Trophoblast cell (in vitro differentiated cells and primary cell): ENCODE measurements at regions not wholly inside any gene's neighbourhood (a gene's known extent, or its start where the extent isn't known, plus 50 kb on each side); places are given as distances from the start of the nearest gene placed in this dataset.
"Not testable (repeated sequence)": the region's sequence is repeated elsewhere in the genome, so short reads cannot be mapped to it uniquely, and the experiment has no call there.

Experiments used
- DNase-seq, 2 donors: peaks; one replicate each; pipeline ENCODE4 v3.0.0-alpha.2; 2016
- H2AFZ ChIP-seq: 2 replicates; pipeline ENCODE4 v1.6.1; 2013; ENCODE audit warnings: low read length, moderate library complexity, mild to moderate bottlenecking; ENCODE audit not compliant: insufficient read depth, poor library complexity
- H2AK5ac ChIP-seq: 2 replicates; pipeline ENCODE4 v1.6.1; 2013; ENCODE audit warnings: mild to moderate bottlenecking, low read length
- H2BK120ac ChIP-seq: 2 replicates; pipeline ENCODE4 v1.6.1; 2013; ENCODE audit warnings: low read length, mild to moderate bottlenecking, moderate library complexity; ENCODE audit not compliant: insufficient read depth, poor library complexity
- H2BK12ac ChIP-seq: 2 replicates; pipeline ENCODE4 v1.6.1; 2013; ENCODE audit warnings: mild to moderate bottlenecking, low read length, moderate library complexity
- H2BK5ac ChIP-seq: 2 replicates; pipeline ENCODE4 v1.6.1; 2013; ENCODE audit warnings: low read length, low read depth, moderate library complexity, mild to moderate bottlenecking; ENCODE audit not compliant: poor library complexity
- H3K14ac ChIP-seq: 2 replicates; pipeline ENCODE4 v1.6.1; 2013; ENCODE audit warnings: mild to moderate bottlenecking, low read length
- H3K18ac ChIP-seq: 2 replicates; pipeline ENCODE4 v1.6.1; 2013; ENCODE audit warnings: mild to moderate bottlenecking, low read length
- H3K23ac ChIP-seq: 2 replicates; pipeline ENCODE4 v1.6.1; 2013; ENCODE audit warnings: low read length
- H3K27ac ChIP-seq: 2 replicates; pipeline ENCODE4 v1.5.1; 2013; ENCODE audit warnings: low read depth, mild to moderate bottlenecking, inconsistent platforms, low read length, moderate library complexity
- H3K27me3 ChIP-seq: 2 replicates; pipeline ENCODE4 v1.6.1; 2013; ENCODE audit warnings: inconsistent platforms, mild to moderate bottlenecking, low read length, moderate library complexity; ENCODE audit not compliant: insufficient read depth
- H3K36me3 ChIP-seq, 2 experiments: 1 replicate in 1 of 2; 2 replicates in 1 of 2; pipeline ENCODE4 v1.6.1; 2013; ENCODE audit warnings: low read length in 2 of 2, mild to moderate bottlenecking in 2 of 2, moderate library complexity in 1 of 2; ENCODE audit not compliant: insufficient read depth in 2 of 2, control insufficient read depth in 1 of 2
- H3K4ac ChIP-seq: 2 replicates; pipeline ENCODE4 v1.6.1; 2013; ENCODE audit warnings: low read depth, mild to moderate bottlenecking, low read length, moderate library complexity
- H3K4me1 ChIP-seq, 2 experiments: 1 replicate in 1 of 2; 2 replicates in 1 of 2; pipeline ENCODE4 v1.6.1; 2013; ENCODE audit warnings: low read length in 2 of 2, mild to moderate bottlenecking in 2 of 2, moderate library complexity in 1 of 2; ENCODE audit not compliant: insufficient read depth in 2 of 2, control insufficient read depth in 1 of 2
- H3K4me2 ChIP-seq: 2 replicates; pipeline ENCODE4 v1.6.1; 2013; ENCODE audit warnings: inconsistent platforms, mild to moderate bottlenecking, low read length, moderate library complexity
- H3K4me3 ChIP-seq: 2 replicates; pipeline ENCODE4 v1.5.1; 2013; ENCODE audit warnings: mild to moderate bottlenecking, low read depth, low read length, inconsistent platforms
- H3K79me1 ChIP-seq: one replicate; pipeline ENCODE4 v1.6.1; 2013; ENCODE audit warnings: low read length
- H3K79me2 ChIP-seq: 2 replicates; pipeline ENCODE4 v1.6.1; 2013; ENCODE audit warnings: low read length, mild to moderate bottlenecking; ENCODE audit not compliant: control insufficient read depth, insufficient read depth, poor library complexity
- H3K9ac ChIP-seq: 2 replicates; pipeline ENCODE4 v1.6.1; 2013; ENCODE audit warnings: mild to moderate bottlenecking, low read length
- H3K9me3 ChIP-seq: 2 replicates; pipeline ENCODE4 v1.6.1; 2013; ENCODE audit warnings: low read depth, mild to moderate bottlenecking, control low read depth, inconsistent platforms, low read length; ENCODE audit not compliant: insufficient read depth
- H4K12ac ChIP-seq: 2 replicates; pipeline ENCODE4 v1.6.1; 2013; ENCODE audit warnings: low read depth, mild to moderate bottlenecking, low read length, moderate library complexity
- H4K8ac ChIP-seq: 2 replicates; pipeline ENCODE4 v1.6.1; 2013; ENCODE audit warnings: low read depth, mild to moderate bottlenecking, low read length, moderate library complexity
- H4K91ac ChIP-seq: one replicate; pipeline ENCODE4 v1.6.1; 2013; ENCODE audit warnings: low read depth, mild to moderate bottlenecking, low read length, moderate library complexity
- WGBS: extraction: QIAGEN DNeasy Blood & Tissue Kit; methylation state at CpG from one replicate; pipeline ENCODE4 v1.1.7; 2013; ENCODE audit warnings: missing lambda C conversion rate; ENCODE audit not compliant: insufficient read length, insufficient coverage; ENCODE audit errors: extremely low coverage; 5-methylcytosine and 5-hydroxymethylcytosine counted together

DNA sequence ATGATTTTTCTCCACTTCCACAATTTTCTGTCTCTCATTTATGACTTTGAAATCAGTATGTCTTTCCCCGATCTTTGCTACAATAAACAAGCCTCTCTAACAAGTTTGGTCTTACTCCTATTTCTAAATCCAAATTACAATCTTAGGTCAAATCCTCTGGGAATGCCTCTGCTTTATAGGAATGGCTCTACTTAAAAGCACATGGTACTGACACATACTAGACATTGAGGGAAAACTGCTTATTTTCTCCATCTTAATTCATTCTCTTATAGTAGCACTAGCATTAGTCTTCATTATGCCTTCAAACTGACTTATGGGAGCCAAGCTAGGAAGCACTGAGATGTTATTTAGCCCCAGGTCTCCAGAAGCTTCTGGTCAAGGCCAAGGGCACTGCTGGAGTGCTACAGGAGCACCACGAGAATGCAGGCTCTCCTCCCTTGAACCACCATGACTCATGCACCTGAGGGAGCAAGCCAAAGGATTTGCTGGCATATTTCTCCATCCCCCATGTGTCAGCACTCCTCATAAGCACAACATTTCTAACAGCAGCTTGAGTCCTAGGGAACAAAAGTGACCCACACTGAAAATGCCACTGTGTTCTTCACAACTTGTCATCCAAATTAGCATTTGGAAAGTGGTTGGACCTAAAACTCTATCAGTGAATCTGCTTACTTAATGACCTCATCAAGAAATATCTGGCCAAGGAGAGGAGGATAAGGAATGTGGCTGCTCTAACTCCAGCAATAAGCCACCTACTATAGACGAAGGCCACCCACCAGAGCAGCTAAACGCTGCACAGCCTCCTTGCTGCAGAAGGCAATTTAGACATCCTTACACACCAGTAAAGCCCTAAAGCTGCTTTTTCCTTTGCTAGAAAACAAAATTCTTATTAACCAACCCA lies 156.8 kb upstream of the KCNQ5 start:
- H3K4me3 ChIP-seq = no peak overlapping the region
- no peaks in the 10 kb centered on the region for H3K36me3 ChIP-seq
- H2AFZ ChIP-seq = no peak overlapping the region
- no peaks in the 10 kb centered on the region for H3K79me1 ChIP-seq
- H3K23ac ChIP-seq = no peak overlapping the region
- no peak overlapping the region for H3K4me2 ChIP-seq
- no peaks in the 10 kb centered on the region for H3K79me2 ChIP-seq
- WGBS = no CpG with 5 or more reads among the region's 4 CpGs
- no peak overlapping the region for H3K14ac ChIP-seq
- DNase-seq = peak; percentile 19 to 36
- no peak overlapping the region for H3K27ac ChIP-seq
- H3K18ac ChIP-seq = no peak overlapping the region
- H2BK12ac ChIP-seq = no peak overlapping the region
- H3K4ac ChIP-seq = no peak overlapping the region
- no peak overlapping the region for H2BK120ac ChIP-seq
- H3K9ac ChIP-seq = no peak overlapping the region
- no peak overlapping the region for H2AK5ac ChIP-seq
- H3K27me3 ChIP-seq = no peaks in the 10 kb centered on the region
- H4K12ac ChIP-seq = no peak overlapping the region
- H3K9me3 ChIP-seq = no peaks in the 10 kb centered on the region
- no peak overlapping the region for H2BK5ac ChIP-seq
- H3K4me1 ChIP-seq = no peaks in the 10 kb centered on the region
- H4K8ac ChIP-seq = no peak overlapping the region
- no peak overlapping the region for H4K91ac ChIP-seq

DNA sequence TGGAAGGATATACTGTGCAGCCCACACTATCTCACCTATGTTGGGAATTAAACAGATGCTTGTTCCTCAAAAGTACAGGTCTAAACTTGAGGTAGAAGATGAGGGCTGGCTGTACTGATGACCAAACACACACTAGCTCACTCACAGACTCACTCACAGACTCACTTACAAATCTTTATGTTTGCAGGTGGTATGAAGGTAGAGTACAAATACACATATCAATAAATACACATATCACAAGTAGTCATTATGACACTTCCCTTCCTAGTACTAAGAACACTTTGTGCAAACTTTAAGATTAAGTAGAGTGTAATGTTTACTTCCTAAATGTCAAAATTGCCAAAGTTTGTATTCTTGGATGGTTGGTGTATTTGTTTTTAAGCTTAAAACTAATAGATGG lies 155.4 kb upstream of the KCNQ5 start:
- no peak overlapping the region for H2BK5ac ChIP-seq

DNA sequence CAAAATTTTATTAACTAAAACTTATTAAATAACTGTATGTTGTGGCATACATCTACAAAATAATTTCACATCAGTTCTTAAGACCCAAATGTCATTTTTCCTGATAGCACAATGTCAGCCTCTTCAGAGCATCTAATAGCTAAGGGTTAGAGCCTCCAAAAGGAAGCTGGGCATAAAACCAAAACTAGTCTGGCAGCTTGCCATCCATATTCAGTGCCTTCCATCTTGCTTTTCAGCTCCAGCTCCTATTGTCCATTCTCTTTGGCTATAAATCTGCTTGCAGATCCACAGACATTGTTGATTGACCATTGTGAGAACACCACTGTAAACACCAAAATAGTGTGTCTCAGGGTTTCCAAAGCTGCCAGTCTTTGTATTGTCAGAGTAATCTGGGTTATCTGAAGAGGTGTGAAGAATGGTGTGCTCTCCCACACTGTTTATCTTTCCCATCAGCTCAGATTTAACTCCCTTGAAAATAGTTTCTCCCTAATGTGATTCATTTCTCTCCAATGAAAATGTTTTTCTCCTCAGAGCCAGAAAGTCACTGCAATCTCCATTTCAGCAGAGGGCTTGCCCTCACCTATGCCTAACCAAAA lies 154.8 kb upstream of the KCNQ5 start:
- H3K4ac ChIP-seq = no peak overlapping the region
- H2AK5ac ChIP-seq = no peak overlapping the region
- no peak for DNase-seq
- no peak overlapping the region for H3K23ac ChIP-seq
- no peaks in the 10 kb centered on the region for H3K79me1 ChIP-seq
- no peak overlapping the region for H2BK12ac ChIP-seq
- H3K27ac ChIP-seq = no peak overlapping the region
- no peaks in the 10 kb centered on the region for H3K27me3 ChIP-seq
- H3K4me2 ChIP-seq = no peak overlapping the region
- no peak overlapping the region for H4K12ac ChIP-seq
- no peaks in the 10 kb centered on the region for H3K36me3 ChIP-seq
- no peak overlapping the region for H3K18ac ChIP-seq
- H3K14ac ChIP-seq = no peak overlapping the region
- H2BK120ac ChIP-seq = no peak overlapping the region
- no peak overlapping the region for H4K8ac ChIP-seq
- H3K9me3 ChIP-seq = no peaks in the 10 kb centered on the region
- no peak overlapping the region for H4K91ac ChIP-seq
- H2AFZ ChIP-seq = no peak overlapping the region
- no peak overlapping the region for H2BK5ac ChIP-seq
- H3K4me3 ChIP-seq = no peak overlapping the region
- no peaks in the 10 kb centered on the region for H3K79me2 ChIP-seq
- no peaks in the 10 kb centered on the region for H3K4me1 ChIP-seq
- H3K9ac ChIP-seq = no peak overlapping the region

More for the DNA sequence above, 155.4 kb upstream of the KCNQ5 start:
- no peaks in the 10 kb centered on the region for H3K36me3 ChIP-seq
- H3K27ac ChIP-seq = no peak overlapping the region
- no peaks in the 10 kb centered on the region for H3K79me1 ChIP-seq
- H3K14ac ChIP-seq = no peak overlapping the region
- H3K27me3 ChIP-seq = no peaks in the 10 kb centered on the region
- H3K79me2 ChIP-seq = no peaks in the 10 kb centered on the region
- H4K8ac ChIP-seq = no peak overlapping the region
- no peak overlapping the region for H4K12ac ChIP-seq
- no peaks in the 10 kb centered on the region for H3K9me3 ChIP-seq
- H2BK120ac ChIP-seq = no peak overlapping the region
- no peak overlapping the region for H3K23ac ChIP-seq
- no peak overlapping the region for H2BK12ac ChIP-seq
- no peaks in the 10 kb centered on the region for H3K4me1 ChIP-seq
- H2AFZ ChIP-seq = no peak overlapping the region
- no peak overlapping the region for H3K9ac ChIP-seq
- H2AK5ac ChIP-seq = no peak overlapping the region
- no peak for DNase-seq
- no peak overlapping the region for H3K18ac ChIP-seq
- no peak overlapping the region for H4K91ac ChIP-seq
- no peak overlapping the region for H3K4me2 ChIP-seq
- no peak overlapping the region for H3K4ac ChIP-seq
- no peak overlapping the region for H3K4me3 ChIP-seq

DNA sequence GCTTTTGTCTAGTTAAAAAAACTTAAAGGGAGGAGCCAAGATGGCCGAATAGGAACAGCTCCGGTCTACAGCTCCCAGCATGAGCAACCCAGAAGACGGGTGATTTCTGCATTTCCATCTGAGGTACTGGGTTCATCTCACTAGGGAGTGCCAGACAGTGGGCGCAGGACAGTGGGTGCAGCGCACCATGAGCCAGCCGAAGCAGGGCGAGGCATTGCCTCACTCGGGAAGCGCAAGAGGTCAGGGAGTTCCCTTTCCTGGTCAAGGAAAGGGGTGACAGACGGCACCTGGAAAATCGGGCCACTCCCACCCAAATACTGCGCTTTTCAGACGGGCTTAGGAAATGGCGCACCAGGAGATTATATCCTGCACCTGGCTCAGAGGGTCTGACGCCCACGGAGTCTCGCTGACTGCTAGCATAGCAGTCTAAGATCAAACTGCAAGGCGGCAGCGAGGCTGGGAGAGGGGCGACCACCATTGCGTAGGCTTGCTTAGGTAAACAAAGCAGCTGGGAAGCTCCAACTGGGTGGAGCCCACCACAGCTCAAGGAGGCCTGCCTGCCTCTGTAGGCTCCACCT lies 152.4 kb upstream of the KCNQ5 start:
- not testable (repeated sequence) for H2AFZ ChIP-seq, H3K4me1 ChIP-seq, H3K23ac ChIP-seq, H3K36me3 ChIP-seq, DNase-seq, H4K8ac ChIP-seq, H3K4me3 ChIP-seq, H3K4ac ChIP-seq, H3K14ac ChIP-seq, H2BK12ac ChIP-seq, H3K27me3 ChIP-seq, H4K91ac ChIP-seq, H3K9me3 ChIP-seq, H3K79me2 ChIP-seq, H4K12ac ChIP-seq, H2BK120ac ChIP-seq, H3K18ac ChIP-seq, H2AK5ac ChIP-seq, H3K4me2 ChIP-seq, H2BK5ac ChIP-seq, H3K9ac ChIP-seq, H3K79me1 ChIP-seq, H3K27ac ChIP-seq
- no CpG with 5 or more reads among the region's 21 CpGs for WGBS
